Mammary epithelial cell (primary cell): ENCODE measurements at regions not wholly inside any gene's neighbourhood (a gene's known extent, or its start where the extent isn't known, plus 50 kb on each side); places are given as distances from the start of the nearest gene placed in this dataset.

Experiments used
- EZH2 ChIP-seq: IDR thresholded peaks from 2 replicates; pipeline ENCODE4 v1.6.1; 2012; ENCODE audit warnings: low read length, inconsistent platforms, borderline replicate concordance
- TF ChIP-seq, protein P1 (sequence below), 2 donors: IDR thresholded peaks in 1 of 2; conservative IDR thresholded peaks in 1 of 2; 2 replicates each; pipeline ENCODE4 v1.5.1; 2011 to 2012; ENCODE audit warnings: inconsistent platforms in 2 of 2, low read length in 2 of 2, mild to moderate bottlenecking in 2 of 2, control low read depth in 1 of 2, low read depth in 1 of 2; ENCODE audit not compliant: insufficient read depth in 1 of 2; ENCODE audit errors: extremely low read depth in 1 of 2

GRCh38 chr5:159712672-159713071 lies 203.6 kb upstream of the ADRA1B start:
- TF ChIP-seq, protein P1, sequence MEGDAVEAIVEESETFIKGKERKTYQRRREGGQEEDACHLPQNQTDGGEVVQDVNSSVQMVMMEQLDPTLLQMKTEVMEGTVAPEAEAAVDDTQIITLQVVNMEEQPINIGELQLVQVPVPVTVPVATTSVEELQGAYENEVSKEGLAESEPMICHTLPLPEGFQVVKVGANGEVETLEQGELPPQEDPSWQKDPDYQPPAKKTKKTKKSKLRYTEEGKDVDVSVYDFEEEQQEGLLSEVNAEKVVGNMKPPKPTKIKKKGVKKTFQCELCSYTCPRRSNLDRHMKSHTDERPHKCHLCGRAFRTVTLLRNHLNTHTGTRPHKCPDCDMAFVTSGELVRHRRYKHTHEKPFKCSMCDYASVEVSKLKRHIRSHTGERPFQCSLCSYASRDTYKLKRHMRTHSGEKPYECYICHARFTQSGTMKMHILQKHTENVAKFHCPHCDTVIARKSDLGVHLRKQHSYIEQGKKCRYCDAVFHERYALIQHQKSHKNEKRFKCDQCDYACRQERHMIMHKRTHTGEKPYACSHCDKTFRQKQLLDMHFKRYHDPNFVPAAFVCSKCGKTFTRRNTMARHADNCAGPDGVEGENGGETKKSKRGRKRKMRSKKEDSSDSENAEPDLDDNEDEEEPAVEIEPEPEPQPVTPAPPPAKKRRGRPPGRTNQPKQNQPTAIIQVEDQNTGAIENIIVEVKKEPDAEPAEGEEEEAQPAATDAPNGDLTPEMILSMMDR (conservative IDR thresholded peaks at IDR 0.05 in 1 of 2, IDR thresholded peaks at IDR 0.05 in 1 of 2; ENCODE audit: extremely low read depth in 1 of 2, insufficient read depth in 1 of 2, low read depth in 1 of 2, low read length in 2 of 2), result no peak
- no peak for TF ChIP-seq EZH2
